Daoy (cell line): ENCODE measurements at regions not wholly inside any gene's neighbourhood (a gene's known extent, or its start where the extent isn't known, plus 50 kb on each side); places are given as distances from the start of the nearest gene placed in this dataset.

Experiments used
- DNase-seq: peaks from one replicate; pipeline ENCODE4 v3.0.0-alpha.2; 2015; ENCODE audit warnings: low read depth

DNA sequence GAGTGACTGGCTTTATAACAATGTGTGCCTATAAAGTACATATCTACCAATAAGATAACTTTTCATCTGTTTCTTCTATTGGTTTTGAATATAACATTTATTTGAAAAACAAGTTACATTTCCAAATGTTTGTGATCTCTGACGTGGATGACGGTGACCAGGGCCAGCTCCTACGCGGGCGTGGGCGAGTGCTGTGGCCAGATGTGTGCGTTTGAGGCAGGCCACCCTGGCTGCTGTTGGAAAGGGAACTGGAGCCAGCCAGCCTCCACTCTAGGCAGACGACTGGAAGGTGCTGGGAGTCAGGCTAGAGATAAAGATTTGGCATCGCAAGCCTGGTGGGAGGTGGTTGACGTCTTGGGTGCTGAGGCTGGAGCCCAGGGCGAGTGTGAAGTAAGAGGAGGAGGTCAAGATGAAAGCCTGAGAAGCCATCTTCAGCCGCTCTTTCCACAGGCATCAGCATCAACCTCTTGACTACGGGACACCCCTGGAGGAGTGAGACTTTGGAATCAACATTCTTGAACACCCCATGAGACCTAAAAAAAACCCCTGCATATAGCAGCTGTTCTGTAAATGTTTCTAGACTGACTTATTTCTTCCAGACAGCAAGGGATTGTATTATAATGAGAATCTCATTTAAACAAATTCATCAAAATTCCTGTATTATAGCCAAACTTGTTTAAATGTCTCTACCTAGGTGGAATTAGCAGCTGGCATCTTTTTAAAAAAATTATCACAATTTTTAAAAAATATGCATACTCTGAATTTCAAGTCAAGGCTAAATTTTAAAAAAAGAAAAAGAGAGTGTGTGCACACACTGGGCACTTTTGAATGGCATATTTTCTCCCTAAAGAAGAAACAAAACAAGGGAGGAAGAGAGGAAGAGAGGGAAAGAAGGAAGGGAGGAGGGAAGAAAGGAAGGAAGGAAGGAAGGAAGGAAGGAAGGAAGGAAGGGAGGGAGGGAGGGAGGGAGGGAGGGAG, 112.5 kb upstream of the SLC44A3 start:
- no peak for DNase-seq

DNA sequence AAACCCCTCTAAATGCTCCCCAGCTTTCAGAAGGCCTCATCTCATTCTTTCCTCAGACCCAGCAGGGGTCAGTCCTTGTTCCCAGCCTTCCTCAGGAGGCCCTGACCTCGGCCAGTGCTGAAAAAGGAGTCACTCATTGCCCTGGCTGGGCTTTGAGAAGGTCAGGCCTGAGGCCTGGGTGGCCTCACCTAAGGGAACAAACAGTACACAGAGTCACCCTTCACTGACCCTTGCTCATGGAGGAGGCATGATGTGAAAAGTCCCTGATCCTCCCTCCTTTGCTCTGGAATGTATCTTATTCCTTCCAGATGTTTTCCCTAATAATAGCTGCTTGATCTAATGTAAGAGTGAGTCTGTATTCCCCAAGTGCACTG, 117.7 kb upstream of the SLC44A3 start:
- DNase-seq: no peak

DNA sequence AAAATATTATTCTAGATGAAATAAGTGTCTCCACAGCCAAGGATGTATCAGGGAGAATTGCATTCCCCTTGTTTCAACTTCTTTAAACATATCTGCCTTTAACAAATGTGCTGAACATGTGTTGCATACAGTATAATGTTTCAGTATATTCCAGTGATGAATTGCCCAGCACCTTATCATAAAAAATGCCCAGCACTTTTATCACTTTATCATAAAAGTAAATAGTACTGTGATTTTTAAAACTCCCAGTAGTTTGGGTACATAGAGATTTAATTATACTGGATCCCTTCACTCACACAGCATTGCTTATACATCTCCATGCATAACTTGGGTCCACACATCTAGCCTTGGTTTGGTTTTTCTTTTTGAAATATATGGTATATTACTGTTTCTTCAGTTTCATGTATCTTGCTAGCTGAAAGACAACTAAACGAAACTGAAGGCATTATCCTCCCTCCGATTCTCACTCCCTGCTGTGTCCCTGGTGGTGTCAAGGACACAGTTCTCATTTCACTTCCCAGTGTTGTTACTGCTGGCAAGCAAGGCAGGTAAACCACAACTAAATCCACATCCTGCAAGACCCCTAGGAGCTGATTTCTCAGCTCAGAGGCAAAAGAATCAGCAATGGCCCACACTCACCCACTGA, 118.2 kb upstream of the SLC44A3 start:
- no peak for DNase-seq

DNA sequence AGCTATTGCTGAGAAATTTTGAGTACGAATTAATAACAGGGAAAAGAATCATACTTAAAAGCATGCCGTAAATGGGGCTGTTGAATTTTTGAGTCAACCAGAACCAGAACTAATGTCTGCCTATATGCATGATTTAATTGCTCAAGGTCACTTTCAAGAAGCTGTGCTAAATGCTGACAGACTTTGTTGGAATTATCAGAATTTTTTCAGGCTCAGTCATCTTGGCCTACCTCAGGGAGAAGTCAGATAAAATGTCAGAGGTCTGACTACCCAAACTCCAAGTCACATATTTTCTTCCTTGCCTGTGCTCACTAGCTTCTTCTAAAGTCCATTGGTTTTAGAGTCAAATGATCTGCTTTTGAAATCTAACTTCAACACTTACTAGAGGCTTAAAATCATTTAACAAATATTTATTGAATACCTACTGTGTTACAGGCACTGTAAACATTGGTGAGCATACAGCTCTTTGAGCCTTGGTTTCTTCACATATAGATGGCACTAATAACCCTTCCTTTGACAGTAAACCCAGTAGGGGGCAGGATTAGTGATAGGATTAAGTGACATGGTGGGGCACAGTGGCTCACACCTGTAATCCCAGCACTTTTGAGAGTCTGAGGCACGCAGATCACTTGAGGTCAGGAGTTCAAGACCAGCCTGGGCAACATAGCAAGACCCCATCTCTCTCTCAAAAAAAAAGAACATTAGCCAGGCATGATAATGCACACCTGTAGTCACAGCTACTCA, 121.2 kb upstream of the SLC44A3 start:
- peak; percentile 57 for DNase-seq

DNA sequence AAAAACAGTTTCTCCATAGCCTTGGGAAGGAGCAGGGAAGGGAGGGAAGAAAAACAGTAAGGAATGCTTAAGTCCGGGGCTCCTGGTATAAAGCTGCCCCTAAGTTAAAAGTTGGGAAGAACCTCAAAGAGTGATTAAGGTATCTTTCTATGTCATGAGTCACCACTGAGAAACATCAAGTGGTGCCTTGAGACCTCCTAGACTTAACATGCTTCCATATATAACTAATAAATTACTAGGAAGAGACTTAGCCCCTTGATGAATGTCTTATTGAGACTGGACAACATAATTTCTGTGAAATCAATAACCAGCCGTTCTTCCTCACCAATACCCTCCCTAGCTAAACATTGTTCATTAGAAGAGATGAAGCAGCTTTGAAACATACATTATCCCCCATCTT, 121.8 kb upstream of the SLC44A3 start:
- peak; percentile 44 for DNase-seq

DNA sequence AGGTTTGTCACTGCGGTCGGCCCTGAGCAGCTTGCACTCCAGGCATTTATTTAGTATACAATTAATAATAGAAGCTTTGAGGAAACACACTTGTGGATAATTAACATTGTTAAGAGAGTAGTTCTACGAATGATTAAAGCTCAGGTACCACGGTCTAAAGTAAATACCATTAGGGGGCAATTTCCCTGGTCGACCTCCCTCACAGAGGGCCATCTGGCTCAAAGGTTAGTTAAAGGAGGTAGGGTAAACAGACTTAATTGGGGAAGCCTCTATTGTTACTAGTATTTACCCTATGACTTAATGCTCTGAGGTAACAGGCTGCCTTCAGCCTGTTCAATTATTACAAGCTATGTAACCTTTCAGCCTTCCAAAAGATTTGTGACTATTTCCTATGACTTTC, 122.3 kb upstream of the SLC44A3 start:
- no peak for DNase-seq

DNA sequence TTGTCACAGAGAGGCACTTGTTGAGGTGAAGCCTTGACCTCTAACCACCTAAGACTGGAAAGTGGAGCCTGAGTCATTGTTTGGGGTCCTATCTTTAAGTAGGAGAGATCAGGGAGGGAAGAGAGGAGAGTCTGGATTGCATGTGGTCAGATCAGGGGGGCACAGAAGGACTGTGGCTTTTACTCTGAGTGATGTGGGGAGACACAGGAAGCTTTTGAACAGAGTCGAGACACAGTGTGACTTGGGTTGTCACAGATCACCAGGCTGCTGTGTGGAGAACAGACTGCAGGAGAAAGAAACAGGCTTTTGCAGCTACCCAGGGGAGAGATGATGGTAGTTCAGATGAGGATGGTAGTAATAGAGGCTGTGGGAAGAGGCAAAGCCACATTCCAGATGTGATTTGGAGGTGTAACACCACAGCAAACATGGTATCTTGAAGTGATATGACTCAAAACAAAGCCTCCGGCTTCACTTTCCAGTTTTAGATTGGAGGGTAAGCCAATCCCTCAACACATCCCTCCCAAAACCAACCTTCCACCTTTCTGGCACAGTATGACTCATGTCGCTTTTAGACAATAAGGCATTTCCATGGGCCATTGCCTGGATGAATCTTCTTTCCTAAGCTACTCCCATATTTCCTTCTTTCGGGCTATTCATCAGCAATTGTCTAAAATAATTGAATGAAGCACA, 125.8 kb upstream of the SLC44A3 start:
- peak; percentile 45 for DNase-seq

DNA sequence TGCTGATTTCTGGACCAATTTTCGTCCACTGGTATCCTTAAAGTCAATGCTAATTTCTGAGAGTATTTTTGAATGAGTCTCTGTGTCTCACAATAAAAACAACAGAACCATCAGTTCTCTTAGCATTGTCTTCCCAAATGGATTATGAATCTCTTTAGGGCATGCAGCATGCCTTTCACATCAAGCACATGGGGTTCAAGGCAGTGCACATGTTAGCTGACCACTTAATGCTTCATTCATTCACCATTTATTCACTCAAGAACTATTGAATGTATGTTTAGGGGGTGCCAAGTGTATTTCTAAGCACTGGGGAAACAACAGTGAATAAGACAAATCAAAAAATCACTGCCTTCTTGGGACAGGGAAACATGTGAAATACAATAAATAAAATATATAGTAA, 126.7 kb upstream of the SLC44A3 start:
- DNase-seq: no peak

DNA sequence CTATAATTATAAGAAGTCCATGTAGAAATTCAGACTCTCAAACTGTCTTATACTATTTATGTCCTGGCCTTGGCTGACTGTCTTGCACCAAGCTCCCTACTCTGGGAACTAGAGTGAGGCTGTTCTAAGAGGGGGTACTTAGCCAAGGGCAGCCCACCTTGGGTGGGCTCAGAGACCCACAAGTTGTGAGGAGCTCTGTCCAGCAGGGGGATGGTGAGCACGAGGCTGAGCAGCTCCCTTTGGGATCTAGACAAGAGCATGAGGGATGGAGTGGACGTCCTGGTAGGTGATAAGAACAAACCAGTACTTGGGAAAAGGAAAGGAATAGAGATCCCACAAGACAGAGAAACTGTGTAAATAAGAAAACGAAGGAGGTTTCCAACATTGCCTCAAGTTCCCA, 127.1 kb upstream of the SLC44A3 start:
- DNase-seq: no peak

DNA sequence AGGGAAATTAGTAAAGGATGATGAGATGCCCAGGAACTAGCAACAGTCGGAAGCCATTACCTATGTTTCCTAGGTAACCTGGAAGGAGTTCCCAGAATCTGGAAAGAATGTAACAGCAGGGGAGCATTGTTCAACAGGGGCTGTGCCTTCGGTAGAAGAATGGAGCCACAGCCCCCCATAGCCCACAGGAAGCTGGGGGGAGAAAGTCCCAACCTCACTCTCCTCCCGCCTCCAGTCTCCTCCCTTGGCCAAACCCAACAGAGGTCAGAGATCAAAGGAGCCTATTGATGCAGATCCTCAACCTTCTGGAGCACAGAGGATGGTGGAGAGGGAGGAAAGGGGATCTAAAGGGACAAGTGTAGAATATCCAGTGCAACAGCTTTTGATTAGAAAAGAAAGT, 131.5 kb upstream of the SLC44A3 start:
- DNase-seq: no peak

DNA sequence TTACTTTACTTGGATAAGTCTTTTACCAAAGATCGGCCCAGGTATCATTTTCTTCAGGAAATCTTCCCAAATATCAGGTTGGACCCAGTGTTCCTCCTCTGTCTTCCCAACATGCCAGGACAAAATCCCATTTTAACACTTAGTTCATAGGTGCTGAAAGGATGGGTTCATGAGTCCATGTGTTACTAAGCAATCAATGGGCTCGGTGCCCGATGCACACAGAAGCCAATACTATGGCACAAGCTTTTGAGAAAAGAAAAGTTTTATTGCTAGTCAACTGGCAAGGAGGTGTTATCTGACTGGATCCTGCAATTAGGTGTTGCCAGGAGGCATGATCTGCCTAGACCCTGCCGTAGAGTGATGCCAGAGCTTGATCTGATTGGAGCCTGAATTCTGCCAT, 133.3 kb upstream of the SLC44A3 start:
- DNase-seq: no peak

DNA sequence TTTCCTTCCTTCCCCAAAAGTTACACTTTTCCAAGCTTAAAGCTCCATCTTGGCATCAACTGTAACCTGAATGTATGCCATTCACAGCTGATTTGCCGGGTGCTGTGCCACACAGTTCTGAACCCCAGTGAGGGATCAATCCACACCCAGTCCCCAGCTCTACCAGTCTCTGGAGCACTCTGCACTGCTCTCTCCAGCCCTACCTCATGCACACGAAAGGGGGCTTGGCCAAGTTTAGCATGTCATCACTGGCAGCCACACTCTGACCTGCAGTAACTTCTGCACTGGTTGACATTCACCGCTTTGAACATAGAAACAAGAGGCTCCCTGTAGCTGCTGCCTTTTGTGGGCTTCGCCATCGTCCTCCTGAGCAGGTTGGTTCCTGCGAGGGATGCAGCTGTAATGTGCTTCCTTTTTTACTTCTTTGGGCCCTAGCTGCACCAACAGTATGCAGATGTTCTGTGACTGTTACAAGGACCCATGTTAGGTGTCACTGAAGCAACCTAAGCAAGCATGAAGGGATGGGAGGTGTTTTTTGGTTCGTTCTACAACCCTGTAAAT, 135.4 kb upstream of the SLC44A3 start:
- no peak for DNase-seq

DNA sequence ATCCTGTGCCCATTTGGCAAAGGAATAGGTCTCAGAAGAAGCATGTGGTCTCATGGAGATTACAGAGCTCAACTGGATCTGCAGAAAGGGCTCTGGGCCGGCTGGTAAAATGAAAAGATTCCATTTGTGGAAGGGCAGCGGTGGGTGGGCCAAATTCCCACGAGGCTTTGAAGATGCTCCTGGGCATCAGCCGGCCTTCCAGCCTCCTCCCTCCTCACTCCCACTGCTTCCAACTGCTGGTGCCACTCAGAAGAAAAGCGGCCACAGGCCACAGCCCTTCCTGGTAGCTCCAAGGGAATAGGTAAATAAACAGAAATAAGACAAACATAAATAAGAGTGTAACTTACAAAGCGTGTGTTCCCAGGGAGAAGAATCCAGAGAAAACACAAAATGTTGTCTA, 136.3 kb upstream of the SLC44A3 start:
- no peak for DNase-seq

DNA sequence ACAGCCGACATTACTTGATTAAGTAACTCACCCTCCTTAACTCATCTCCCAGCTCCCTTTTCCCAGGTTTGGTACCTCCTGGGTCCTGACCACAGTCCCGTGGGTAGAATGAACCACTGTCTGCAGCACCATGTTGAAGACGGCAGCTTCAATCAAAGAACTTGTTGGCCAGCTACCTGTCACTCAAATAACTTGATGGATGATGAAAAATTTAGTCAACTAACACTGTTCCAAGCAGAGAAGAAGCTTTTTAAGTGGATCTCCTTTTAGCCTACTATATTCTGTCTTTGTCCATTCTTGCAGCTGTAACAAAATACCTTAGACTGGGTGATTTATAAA, 138.4 kb upstream of the F3 start:
- no peak for DNase-seq

DNA sequence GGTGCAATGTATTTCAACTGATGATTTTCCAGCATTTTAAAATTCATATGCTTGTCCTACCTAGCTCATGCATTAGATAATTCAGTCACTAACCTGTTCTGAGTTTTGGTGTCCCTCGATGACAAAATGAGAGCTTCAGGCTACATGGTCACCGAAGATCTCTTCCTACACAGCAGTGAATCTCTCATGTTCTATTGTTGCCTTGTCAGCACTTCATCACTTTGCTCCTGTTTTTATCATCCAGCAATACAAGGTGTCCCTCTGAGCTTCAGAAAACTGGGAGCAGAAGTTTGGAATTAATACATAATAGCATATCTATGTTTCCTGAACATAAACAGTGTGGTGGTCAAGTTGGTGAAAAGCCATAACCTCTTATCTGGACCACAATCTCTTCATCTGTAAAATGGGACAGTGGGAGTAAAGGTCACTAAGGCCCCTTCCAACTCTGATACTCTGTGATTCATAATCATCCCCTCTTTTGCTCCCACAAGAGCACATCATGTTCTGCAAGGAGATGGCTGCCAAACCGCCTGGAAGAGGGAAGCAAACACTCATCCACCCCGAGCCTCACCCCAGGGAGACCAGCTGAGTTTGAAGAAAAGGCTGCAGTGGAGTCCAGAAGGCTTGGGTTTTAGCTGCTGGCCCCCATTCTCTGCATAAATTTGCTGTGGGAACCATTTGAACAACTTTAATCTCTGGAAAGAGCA, 137.9 kb upstream of the F3 start:
- DNase-seq: no peak

DNA sequence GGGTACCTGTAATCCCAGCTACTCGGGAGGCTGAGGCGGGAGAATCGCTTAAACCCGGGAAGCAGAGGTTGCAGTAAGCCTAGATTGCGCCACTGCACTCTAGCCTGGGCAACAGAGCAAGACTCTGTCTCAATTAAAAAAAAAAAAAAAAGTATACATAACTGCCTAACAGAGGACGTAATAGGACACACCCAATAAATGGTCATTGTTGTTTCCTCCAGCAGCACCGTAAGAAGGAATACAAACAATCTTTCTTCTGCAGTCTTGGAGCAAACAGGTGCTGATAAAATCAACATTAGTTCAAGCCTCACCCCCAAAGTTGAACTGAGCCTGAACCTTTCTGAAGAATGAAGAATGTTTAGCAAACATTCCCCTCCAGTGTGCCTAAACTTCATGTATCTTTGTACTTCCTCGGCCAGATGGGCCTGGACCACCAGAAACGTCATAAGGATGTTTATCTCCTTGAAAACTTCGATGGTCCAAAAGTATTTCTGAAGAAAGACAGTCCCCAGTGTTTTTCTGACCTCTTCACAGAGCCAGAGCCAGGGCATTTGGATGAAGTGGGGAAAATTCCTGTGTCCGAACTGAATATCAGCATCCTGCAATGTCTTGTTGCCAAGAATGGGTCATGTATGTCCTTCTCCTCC, 136.8 kb upstream of the F3 start:
- no peak for DNase-seq

DNA sequence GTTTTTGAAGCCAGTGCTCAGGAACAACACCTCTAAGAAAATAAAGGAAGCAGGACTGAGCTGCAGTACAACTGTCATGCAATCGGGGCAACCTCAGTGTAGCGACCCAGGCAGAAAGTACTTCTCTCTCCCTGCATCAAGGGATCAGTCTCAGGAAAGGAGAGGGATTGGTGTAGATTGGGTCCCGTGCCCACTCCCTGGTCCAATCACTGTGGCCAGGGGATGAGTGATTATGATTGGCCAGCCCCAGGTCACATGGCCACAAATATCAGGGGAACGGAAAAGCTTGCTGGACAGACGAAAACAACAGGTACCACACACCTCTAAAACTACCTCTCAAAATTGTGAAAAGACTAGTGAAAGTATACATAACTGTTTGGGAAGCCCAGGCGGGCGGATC, 136.2 kb upstream of the F3 start:
- DNase-seq: no peak

DNA sequence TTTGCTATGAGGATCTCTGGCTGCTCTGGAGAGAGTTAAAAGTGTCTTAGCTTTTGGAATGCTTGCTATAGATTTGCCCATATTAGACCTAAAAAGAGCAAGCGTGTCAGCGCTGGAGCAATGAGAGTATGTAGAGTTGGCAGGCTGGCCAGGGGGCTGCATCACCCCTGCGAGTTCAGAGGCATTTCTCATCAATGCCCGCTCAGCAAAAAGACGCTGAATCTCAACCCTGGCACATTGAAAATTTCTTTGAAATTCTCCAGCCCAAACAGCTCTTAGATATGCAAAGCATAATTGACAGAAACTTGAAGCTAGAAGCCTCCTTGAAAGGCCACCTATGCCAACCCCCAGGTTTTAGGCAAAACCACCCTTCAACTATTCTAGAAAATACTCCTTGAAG, 135.5 kb upstream of the F3 start:
- DNase-seq: no peak

DNA sequence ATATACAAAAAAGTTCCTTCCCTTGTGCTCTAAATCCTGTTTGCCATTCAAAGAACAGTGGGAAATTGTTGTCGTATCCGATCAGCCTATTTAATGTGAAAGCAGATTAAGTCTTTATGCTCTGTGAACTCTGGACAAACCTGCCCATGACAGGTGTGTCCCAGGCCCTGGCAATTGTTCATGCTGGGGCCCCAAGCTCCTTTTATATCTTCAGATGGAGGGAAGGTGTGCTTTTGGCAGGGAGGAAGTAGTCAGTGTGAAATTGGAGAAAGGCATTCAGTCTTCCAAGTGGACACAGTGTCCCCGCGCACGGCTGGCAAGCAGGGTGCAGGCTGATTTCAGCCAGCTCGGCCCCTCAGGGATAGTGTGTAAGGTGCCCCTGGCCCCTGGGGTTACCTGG, 135.1 kb upstream of the F3 start:
- DNase-seq: no peak

DNA sequence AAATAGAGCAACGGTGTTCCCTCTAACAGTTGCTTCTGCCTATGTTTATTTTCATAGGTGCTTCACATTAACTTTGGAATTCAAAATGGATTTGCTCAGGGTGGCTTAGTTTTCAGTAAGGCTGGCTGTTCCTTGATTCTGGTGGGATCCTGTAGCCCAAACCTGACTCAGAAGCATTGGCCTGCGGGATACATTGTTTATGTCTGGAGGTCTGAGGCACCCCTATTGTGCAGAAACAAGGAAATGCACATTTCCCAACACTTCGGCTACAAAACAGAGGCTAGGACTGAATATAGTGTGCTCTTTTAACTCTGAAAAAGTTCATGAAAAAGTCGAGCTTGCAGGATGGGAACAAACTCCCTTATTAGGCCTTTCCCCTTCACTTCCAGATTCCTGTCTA, 133.8 kb upstream of the F3 start:
- DNase-seq: peak; percentile 59

DNA sequence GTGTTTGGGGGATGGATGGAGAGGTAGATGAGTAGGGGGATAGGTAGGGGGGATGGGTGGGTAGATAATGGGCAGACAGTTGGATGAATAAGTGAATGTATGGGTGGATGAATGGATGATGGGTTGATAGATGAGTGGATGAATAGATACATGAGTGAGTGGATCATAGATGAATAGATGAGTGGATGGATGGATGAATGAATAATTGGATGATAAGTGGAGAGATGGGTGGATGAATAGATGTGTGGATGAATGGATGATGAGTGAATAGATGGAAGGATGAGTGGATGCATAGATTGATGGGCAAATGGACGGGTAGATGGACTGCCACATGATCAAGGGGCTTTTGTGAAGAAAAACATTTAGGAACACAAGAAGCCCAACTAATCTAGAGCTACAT, 133.3 kb upstream of the F3 start:
- DNase-seq: no peak
